ENCODE measurements at regions not wholly inside any gene's neighbourhood (a gene's known extent, or its start where the extent isn't known, plus 50 kb on each side); places are given as distances from the start of the nearest gene placed in this dataset.

DNA sequence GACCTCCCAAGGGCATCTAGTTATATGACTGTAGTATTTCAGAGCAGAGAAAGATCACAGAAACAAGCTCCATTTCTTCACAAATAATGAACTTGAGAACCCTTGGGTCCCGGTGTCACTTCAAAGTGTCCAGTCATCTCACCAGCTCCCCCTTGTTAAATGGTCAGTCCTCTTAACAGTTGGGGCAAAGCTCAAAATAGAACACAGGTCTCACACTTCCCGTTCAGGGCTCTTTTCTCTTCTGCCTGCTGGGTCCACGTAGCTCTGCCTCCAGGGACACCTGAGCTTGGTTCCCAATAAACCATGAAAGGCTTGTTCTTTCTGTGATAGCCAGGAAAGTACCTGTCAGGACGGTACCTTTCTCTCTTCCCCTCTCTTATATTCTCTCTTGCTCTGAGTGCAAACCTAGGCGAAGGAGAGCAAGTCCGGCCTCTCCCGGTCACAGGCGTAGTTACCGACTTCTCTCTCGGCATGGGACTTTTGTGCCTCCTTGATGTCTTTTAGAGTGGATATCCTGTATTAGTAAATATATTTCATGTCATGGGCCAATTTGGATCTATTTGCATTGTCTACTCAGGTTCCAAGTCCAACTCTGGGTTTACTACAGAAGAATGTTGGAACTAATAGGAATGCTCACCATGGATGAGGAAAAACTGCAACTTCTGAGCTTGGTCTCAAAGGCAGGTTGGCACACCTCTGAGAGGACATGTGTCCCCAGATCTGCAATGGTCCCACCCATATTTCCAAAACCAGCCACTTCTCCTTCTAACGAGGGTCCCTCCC lies 118.8 kb upstream of the PARP11 start:
- DNase-seq (ENCODE audit: low read depth), result no peak

DNA sequence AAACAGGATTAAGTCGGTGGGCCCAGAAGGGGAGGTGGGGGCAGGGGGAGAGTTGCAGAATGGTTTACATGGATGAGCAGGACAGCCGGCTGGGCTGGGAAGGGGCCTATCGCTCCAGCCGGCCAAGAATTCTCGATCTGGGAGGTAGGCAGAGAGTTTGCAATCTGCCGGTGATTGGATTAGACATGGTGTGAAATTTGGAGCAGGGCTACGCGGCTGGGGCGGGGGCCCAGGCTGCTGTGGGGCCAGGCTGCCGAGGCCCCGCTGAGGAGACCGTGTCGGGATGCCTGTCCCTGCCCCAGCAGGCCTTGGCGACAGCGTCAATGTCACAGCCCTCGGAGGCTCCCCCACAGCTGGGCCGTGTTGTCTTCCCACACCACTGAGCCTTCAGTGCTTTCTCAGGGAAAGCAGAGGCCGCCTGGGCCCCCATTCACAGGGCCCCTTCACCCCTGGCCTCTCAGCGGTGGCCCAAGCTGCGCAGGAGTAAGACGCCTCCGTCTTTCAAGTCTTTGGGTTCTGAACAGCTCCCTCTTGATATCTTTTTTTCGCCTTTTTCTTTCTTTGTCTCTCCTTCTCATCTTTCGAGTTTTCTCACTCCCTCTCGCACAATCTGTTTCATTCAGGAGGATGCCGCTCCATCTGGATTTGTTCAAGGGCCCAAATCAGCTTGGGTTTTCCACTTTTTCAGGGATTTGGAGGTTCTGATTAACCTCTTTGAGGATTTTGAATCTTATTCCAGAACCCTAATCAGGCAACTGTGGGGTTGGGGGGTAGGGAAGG lies 117.5 kb upstream of the PARP11 start:
- DNase-seq (ENCODE audit: low read depth), result no peak

DNA sequence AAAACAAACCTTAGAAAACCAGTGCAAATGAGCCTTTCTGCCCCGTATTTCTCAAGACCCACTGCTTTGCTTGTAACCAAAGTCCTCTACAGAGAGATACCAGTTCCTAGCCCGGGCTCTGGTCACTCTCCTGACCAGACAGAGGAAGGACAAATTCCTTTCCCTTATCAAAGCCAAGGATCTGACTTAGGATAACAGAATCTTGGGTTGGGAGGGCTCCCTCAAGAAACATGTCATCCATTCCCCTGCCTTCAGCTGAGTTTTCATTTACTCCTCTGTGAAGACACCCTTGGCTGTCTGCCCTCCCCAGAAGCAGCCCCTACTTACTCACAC lies 116.0 kb upstream of the PARP11 start:
- DNase-seq (ENCODE audit: low read depth), result no peak

DNA sequence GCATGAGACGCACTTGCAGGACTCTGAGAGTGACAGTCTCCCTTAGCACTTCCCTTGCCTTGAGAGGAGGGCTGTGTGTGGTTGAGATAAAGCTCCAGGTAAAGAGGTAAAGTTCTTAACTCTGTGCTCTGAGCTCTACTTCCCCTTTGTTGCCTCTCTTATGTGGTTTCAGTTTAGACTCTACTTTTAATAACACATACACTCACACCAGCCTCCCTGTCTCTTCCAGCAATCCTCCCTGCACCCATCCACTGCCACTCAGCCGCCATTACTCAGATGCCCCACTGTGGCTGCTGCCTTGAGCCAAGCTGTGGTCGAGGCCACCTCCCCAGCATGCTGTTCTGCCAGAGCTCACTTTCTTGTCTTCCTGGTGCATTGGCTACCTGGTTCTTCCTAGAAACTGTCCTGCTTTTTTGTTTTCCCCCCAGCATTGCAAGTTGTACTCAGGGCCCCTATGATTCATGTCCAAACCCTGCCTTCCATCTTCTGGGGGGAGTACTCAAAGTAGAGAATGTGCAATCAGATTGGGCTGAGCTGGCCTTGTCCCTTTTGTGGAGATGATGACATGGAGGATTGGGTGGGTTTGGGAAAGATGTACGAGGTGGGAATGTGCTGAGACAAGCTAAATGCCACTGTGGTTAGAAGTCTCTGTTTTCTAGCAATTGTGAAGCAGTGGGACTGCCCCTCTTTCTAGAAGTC lies 115.5 kb upstream of the PARP11 start:
- no peak for DNase-seq (ENCODE audit: low read depth)

DNA sequence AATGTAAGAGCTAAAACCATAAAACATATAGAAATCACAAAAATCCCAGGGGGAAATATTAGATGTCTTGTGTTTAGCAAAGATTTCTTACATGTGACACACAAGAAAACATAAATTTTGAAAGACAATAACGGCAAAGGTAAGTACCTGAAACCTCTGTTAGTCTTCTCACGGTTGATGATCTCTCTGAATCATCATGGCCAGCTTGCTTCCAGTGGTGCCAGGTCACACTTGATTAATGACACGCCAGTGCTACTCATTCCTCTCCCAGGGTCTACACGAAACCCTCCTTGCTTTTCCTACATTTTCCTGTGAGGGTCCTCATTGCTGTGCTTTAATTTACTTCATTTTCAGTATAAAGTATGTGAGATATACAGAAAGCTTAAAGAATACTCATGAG lies 114.4 kb upstream of the PARP11 start:
- no peak for DNase-seq (ENCODE audit: low read depth)

DNA sequence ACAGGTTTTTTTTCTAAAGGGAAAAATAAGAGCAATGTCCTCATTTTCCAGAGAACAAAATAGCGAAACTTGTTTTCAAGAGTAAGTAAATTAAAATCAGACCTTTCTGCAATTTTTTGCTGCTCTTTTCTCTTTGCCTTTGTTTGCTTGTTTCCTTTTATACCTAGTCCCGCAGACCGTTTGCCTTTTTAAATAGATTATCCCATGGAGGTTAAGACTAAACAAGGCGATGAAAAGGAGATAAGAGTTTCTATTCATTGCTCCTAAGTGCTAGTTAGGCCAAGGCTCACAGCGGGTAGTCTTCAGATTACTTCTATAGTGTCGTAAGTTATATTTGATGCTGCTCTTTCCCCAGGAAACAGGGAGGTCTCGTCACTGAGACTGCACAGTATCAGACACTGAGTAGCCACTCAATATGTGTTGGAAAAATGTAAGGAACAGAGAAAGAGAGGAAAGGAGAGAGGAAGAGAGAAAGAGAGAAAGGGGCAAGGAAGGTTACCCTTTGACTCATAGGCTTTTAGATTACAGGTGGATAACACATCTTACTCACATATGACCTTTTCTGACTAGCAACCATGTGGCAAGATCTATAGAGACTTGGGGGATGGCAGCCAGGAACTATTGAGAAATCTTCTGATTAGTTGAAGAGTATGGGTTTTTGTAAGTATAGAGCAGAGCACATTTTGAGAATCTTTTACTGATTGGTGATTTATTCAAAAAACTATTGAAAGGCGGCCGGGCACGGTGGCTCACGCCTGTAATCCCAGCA lies 107.5 kb upstream of the PARP11 start:
- no peak for DNase-seq (ENCODE audit: low read depth)

DNA sequence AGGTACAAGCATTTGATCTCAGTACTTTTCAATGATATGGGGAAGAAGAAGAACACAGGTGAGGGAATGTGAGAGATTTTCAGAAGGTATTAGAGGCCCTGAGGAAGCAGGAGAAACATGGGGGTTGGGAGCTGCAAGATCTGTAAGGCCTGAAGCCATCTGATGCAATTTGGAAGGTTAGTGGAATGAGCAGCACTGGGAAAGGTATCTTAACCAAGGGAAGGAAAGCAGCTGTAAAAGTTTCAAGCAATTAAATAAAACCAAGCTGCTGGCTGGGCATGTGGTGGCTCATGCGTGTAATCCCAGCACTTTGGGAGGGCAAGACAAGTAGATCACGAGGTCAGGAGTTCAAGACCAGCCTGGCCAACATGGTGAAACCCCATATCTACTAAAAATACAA lies 104.4 kb upstream of the PARP11 start:
- no peak for DNase-seq (ENCODE audit: low read depth)

DNA sequence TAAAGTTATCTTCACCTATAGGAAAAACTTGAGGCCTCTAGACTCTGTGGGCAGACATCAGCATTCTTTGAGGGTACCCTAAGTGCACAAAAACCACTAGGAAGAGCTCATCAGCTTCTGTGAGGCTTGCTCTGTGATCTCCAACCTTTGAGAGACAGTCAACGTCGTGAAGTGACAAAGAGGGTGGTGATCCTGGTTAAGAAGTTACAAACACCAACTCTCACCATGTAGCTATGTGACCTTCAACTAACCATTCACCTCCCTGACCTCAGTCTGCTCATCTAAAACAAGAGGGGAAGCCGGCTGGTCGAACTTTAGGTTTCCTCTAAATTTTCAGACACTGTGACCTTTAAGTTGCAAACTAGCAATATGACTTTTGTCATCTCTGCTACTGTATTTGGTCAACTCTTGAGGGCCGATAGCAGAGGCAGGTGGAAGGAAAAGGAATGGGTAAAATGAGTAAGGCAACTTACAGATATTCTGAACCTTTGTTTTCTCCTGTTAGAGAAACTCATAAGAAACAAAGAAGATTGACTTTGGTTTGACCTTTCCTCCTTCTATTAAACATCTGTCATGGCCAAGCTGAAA lies 103.2 kb upstream of the PARP11 start:
- DNase-seq (ENCODE audit: low read depth), result no peak

DNA sequence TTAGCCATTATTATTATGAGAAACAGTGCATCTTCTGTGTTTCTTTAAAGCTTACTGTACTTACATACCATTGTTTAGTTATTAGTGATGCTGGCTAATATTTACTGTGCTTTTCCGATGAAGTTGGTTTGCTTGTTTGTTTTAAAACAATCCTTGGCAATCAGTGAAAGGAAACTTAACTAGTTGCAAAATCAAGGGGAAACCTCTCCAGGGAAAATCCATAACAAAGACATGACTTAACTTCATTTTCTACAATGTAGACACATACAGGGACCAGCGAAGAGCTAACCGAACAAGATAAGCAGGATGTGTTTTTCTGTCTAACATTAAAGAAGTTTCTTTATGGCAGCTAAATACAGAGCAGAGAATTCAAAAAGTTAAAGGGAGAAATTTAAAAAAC lies 102.5 kb upstream of the PARP11 start:
- no peak for DNase-seq (ENCODE audit: low read depth)

DNA sequence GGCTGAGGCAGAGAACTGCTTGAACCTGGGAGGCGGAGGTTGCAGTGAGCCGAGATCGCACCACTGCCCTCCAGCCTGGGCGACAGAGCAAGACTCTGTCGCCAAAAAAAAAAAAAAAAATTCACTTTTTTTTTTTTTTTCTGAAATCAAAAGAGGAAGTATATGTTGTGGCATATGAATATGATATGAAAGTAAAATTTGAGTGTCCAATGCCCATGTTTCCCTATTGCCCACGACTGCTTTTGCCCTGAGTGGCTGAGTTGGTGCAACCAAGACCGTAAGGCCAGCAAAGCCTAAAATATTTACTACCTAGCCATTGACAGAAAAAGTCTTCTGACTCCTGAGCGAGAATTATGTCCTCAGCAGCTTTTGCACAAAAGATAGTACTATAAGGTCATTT lies 101.7 kb upstream of the PARP11 start:
- no peak for DNase-seq (ENCODE audit: low read depth)

DNA sequence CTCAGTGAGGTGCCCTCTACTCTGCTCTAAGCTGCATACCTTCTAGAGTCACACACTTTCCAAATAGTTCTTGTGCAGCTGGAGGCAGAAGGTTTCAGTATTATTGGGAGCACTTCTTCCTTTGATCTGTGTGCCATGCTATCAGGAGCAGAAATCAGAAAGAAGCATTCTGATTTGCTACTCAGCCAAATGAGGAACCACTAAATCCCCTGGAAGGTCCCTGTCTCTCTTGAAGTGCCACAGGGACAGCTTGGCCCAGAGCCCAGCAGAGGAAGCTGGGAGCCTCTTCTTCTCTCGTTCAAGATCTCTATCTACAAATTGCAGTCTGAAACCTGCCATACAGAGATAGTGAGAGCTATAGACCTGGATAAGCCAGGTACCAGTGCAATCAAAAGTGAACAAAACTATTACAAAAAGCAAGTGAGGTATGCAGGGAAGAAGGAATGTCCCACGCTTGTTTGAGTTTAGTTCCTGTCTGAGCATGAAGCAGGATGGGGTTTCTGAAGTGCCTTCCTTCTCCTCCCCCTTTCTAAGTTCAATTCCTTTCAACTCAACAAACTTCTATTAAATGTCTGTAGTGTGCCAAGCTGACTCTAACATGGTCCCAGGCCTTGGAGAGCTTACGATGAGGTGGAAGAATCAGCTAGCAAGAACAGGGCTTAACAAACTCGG lies 100.9 kb upstream of the PARP11 start:
- no peak for DNase-seq (ENCODE audit: low read depth)

DNA sequence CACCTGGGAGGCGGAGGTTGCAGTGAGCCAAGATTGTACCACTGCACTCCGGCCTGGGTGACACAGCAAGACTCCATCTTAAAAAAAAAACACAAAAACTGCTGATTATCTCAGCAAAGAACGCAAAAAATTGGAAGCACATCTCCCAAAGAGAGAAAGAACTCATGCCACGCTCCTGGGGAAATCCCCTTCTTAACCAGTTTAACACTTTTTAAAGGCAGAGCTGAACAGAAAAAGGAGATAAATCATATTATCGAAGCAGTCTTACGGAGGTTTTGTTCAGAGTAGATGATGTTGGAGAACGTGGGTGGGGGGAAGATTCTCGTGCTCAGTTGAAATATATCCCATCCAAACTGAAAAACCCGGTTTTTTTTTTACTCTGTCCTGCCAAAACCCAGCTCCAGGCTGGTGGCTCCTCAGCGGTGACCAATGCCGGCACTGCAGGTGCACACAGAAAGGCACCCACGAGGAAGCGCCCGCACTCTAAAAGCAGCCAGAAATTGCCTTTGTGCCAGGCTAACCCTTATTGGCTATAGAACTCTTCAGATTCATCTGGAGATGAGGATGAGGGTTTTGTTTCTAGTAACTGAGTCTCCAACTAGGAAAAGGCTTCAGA lies 100.2 kb upstream of the PARP11 start:
- no peak for DNase-seq (ENCODE audit: low read depth)

DNA sequence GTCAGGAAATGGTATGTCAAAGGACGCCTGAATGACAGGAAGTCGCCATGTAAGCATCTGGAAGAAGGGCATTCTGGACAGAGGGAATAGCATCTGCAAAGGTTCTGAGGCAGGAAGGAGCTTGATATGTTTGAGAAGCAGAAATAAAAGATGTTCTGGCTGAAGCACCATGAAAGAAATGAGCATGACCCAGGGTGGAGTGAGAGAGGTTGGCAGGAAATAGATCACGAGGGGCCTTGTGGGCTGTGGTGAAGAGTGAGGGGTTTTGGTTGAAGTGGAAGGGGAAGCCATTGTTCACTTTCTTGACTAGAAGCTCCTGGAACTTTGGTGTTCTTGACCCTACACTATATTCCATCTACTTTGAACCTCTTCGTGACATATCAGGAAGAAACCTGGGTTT lies 99.4 kb upstream of the PARP11 start:
- DNase-seq (ENCODE audit: low read depth), result no peak

DNA sequence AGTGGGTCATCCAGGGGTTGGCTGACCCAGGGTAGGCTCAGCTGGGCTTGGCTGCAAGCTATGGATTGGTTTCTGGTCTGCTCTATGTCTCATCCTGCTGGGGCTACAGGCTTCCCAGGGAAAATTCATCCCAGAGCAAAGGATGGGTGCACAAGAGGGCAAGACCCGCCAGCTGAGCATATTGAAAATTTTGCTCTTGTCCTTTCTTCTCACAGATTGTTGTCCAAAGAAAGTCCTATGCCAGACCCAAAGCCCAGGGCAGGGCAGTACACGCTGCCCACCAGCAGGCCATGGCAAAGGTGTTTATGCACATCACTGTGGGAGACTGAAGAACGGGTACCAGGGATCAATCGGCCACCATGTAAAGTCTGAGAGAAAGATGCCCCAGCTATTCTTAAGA lies 95.3 kb upstream of the PARP11 start:
- DNase-seq (ENCODE audit: low read depth), result no peak

DNA sequence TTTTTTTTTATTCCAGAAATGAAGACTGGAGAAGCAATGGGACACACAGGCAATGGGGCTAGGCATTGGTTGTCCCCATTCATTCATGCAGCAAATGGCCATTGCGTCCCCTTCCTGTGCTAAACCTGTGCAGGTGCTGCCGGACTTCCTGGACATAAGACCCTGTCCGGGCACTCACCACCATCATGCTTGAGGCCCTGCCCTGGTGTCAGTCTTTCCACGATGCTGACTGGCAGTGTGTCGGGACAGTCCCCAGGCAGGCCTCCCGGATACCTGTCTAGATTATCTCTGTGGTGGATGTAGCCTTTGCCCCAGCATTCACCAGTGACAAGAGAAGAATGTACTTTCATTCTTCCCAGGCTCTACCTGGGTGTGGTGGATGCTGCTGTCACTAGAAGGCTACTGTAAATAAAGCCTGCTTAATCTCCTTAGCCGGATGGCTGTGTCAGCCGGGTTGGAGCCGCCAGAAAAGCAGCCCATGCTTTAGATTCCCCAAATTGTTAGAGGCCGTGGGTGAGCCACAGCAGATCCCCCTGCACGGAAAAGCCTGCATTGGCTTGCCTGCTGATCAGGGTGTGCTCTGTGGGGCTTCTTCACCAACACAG lies 94.5 kb upstream of the PARP11 start:
- DNase-seq (ENCODE audit: low read depth), result no peak

DNA sequence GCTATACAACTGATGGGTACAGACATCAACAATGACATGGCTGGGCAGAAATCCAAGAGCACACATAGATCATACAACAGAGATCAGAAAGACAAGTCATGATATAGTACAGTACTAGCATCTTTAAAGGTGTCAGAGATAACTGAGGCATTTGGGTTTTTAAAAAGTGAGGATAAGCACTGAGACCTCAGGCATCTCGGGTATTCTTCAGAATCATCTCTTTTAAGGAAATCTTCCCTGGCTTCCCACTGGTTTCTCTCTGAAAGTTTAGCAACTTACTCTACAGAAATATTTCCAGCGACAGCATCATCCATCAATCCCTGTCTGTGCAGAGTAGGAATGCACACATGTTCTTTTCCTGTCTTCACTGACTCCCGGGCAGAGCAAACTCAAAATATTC lies 93.2 kb upstream of the PARP11 start:
- DNase-seq (ENCODE audit: low read depth), result no peak

DNA sequence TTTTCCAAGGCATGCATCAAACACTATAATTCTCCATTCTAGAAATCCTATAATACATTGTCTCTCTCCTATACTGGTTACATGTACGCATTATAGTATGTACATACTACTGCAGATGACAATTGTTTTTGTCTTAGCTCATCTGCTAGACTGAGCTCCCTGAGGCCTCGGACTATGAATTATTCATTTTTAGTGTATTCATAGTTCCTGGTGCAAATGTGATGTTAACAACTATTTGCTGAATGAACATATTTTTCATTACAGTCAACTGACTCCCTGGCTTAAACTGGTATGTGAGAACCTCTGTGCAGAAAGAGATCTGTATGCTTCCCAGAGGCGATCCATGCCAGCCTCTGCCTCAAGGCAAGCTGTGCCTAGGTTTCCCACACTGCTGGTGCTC lies 91.8 kb upstream of the PARP11 start:
- DNase-seq (ENCODE audit: low read depth), result no peak

DNA sequence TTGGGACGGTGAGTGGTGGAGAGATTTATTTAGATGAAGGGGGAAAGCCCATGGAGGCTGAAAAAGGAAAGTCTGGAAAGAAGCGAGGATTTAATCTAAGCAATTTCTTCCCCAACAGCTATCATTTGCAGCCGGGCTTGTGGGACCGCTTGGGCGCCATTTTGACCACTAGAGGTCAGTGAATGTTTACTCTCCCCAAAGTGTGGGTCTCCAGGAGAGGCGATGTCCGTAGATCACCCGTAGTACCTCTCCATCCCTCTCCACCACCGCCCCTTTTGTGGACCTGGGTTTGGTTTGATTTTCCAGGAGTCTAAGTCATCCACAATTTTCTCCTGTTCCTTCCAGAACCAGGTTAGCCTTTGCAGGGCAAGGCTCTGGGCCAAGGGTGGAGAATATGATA lies 91.2 kb upstream of the PARP11 start:
- no peak for DNase-seq (ENCODE audit: low read depth)

DNA sequence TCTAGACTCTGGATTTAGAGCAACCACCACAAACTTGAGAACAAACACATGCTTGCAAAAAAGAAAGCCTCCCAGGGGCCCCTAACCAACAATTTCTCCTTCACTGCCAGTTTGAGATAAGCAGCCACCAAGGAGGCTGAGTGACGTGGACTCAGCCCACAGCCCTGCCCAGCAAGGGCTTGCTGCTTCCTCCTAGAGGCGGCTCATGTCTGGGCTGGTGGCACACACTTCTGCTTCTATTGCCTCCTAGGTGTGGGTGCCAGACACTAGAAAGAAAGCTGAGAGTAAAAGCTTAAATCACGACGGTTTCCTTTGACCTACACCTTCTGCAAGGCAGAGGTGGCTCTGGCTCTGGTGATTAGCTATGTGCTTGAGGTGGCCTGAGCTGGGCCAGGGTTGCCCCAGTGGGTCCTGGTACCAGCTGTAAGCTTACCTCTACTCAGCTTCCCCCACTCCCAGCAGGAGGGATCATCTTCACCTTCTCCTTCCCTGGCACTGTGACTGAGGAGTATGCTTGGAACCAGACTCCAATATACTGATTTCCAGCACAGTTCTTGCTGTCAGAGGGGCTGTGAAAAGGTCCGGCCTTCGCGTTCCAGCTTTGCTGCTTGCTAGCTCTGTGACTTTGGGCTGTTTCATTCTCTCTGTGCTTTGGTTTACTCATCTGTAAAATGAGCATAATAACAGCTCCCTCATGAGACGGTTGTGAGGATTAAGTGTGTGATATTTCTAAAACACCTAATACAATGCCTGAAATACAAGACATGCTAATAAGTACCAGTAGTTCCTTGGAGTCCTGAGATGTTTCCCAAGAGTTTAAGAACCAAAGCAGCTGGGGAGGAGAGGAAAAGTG lies 89.7 kb upstream of the PARP11 start:
- DNase-seq (ENCODE audit: low read depth), result peak; percentile 56

DNA sequence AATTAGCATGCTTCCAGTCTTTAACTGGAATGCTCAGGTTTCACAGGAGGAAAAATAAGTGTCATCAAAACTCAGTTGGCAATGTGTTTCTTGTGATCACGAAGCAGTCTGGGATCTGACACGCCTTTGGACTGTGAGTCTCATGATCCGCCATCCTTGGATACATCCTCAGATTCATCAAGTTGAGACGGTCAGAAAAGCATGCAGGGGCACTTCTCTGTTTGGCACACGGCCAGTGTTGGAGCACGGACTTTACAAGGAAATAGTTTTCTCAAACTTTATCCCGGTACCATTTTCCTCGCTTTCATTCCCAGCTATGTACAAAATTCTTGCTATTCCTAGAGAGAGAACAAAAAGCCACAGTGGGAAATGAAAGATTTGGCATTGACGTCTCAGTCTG lies 88.4 kb upstream of the PARP11 start:
- DNase-seq (ENCODE audit: low read depth), result no peak
